Breast epithelium (tissue), 4 donors: ENCODE measurements at regions not wholly inside any gene's neighbourhood (a gene's known extent, or its start where the extent isn't known, plus 50 kb on each side); places are given as distances from the start of the nearest gene placed in this dataset.

Experiments used
- DNase-seq, 2 donors: peaks; one replicate each; pipeline ENCODE4 v3.0.0-alpha.2; 2019; ENCODE audit warnings: low spot score in 2 of 2
- H3K27ac ChIP-seq, 2 donors: fragments of 200-600 bp; sonication (generic) in 1 of 2; one replicate each; pipeline ENCODE4 v1.5.1; 2016 to 2019; ENCODE audit warnings: mild to moderate bottlenecking in 1 of 2
- H3K27me3 ChIP-seq, 2 donors: fragments of 200-600 bp; sonication (generic) in 1 of 2; one replicate each; pipeline versions ENCODE4 v1.5.1 to v1.6.0; 2017 to 2019; ENCODE audit warnings: control low read depth in 1 of 2, mild to moderate bottlenecking in 1 of 2
- H3K36me3 ChIP-seq: fragments of 200-600 bp; one replicate; pipeline ENCODE4 v1.5.1; 2019
- H3K4me1 ChIP-seq, 2 donors: fragments of 200-600 bp; sonication (generic); one replicate each; pipeline ENCODE4 v1.5.1; 2016 to 2019; ENCODE audit warnings: control low read depth in 1 of 2
- H3K4me3 ChIP-seq, 3 donors: fragments of 200-600 bp; sonication (generic); 1 replicate in 2 of 3; 2 replicates in 1 of 3; pipeline ENCODE4 v1.5.1; 2016 to 2019; ENCODE audit warnings: mild to moderate bottlenecking in 3 of 3, moderate library complexity in 2 of 3
- H3K9me3 ChIP-seq, 2 donors: fragments of 200-600 bp; sonication (generic) in 1 of 2; one replicate each; pipeline ENCODE4 v1.5.1; 2016 to 2019; ENCODE audit warnings: control low read depth in 1 of 2
- POLR2A ChIP-seq: fragments of 450-650 bp; IDR thresholded peaks from one replicate; pipeline ENCODE4 v1.6.1; 2016; ENCODE audit warnings: antibody characterized with exemption, mild to moderate bottlenecking, moderate library complexity
- POLR2AphosphoS5 ChIP-seq, 3 donors: sonication (generic); formaldehyde crosslinking; IDR thresholded peaks; one replicate each; pipeline ENCODE4 v1.6.1; 2017; ENCODE audit warnings: antibody characterized with exemption in 3 of 3
- intact Hi-C: fragments of 100-400 bp; cut with DNase I; formaldehyde crosslinking; loops from one replicate; pipeline ENCODE4 v1.15.1; 2023; ENCODE audit warnings: low total_unique reads
- TF ChIP-seq, protein P1 (sequence below), 3 donors: fragments of 450-650 bp; IDR thresholded peaks; one replicate each; pipeline ENCODE4 v1.5.1; 2016 to 2017; ENCODE audit warnings: antibody characterized with exemption in 3 of 3, mild to moderate bottlenecking in 3 of 3, moderate library complexity in 3 of 3

DNA sequence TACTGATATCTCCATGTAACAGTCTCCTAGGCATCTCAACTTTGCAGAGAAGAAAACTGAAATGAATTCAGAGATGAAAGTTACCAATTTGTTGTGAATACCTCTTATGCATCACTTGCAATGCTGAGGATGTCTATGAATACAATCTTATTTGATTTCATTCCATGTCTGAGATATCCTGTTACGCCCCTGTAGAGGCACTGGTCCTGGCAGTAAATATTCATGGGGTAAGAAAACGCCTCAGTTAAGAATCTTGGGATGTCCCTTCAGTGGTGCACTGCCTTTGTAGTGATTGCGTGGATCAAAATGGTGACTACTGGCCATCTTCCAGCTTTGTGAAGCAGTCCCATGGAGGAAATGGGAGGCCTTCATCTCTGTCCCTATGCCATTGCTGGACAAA, 229.1 kb upstream of the C9orf72 start:
- no peak overlapping the region for H3K4me3 ChIP-seq
- H3K4me1 ChIP-seq: no peaks in the 10 kb centered on the region
- no peaks in the 10 kb centered on the region for H3K27me3 ChIP-seq
- no peaks in the 10 kb centered on the region for H3K9me3 ChIP-seq
- no peak for DNase-seq
- H3K27ac ChIP-seq: no peak overlapping the region
- no peak for TF ChIP-seq POLR2AphosphoS5 (IDR thresholded peaks at IDR 0.05)
- TF ChIP-seq POLR2A: no peak
- TF ChIP-seq, protein P1, sequence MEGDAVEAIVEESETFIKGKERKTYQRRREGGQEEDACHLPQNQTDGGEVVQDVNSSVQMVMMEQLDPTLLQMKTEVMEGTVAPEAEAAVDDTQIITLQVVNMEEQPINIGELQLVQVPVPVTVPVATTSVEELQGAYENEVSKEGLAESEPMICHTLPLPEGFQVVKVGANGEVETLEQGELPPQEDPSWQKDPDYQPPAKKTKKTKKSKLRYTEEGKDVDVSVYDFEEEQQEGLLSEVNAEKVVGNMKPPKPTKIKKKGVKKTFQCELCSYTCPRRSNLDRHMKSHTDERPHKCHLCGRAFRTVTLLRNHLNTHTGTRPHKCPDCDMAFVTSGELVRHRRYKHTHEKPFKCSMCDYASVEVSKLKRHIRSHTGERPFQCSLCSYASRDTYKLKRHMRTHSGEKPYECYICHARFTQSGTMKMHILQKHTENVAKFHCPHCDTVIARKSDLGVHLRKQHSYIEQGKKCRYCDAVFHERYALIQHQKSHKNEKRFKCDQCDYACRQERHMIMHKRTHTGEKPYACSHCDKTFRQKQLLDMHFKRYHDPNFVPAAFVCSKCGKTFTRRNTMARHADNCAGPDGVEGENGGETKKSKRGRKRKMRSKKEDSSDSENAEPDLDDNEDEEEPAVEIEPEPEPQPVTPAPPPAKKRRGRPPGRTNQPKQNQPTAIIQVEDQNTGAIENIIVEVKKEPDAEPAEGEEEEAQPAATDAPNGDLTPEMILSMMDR (IDR thresholded peaks at IDR 0.05): no peak
- H3K36me3 ChIP-seq: no peaks in the 10 kb centered on the region
- intact Hi-C loops: no loop called here

DNA sequence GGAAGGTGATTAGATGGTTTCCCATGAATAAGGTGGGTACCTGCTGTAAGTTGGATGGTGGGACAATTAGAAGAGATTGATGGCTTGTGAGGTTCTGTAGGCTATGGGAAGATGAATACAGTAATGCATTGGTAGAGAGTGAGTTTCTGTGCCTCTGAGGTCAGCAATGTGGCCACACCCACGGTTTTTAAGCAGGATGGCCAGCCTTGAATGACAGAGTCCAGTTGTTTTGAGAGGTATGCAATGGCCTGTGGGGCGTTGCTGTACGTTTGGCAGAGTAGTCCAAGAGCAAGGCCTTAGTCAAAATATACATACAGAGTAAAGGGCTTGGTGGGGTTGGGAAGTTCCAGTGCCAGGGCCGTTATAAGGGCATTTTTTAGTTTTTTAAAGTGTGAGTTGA, 235.6 kb upstream of the C9orf72 start:
- no peaks in the 10 kb centered on the region for H3K27me3 ChIP-seq
- TF ChIP-seq, protein P1 (IDR thresholded peaks at IDR 0.05): no peak
- TF ChIP-seq POLR2A (no peak), POLR2AphosphoS5 (IDR thresholded peaks at IDR 0.05) (no peak)
- intact Hi-C loops: no loop called here

DNA sequence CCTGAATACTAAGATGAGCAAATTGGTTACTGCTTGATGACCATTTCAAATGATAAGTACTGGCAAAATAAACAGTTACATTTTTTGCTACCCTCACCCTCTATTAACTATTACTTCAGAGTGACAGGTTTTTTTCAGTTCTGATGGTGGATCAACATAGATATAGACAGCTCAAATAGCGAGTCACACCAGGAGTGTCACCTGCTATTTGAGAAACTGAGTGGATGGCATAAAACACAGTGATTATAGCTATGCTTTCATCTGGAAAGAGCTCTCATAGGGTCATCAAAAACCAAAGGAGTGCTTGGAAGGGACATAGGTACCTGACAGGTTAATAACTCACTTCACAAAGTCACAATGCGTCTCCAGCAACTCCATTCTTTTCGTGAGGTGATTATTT, 244.5 kb upstream of the C9orf72 start:
- no peak overlapping the region for H3K27ac ChIP-seq
- TF ChIP-seq POLR2AphosphoS5 (IDR thresholded peaks at IDR 0.05): no peak
- no peak for TF ChIP-seq POLR2A
- TF ChIP-seq, protein P1 (IDR thresholded peaks at IDR 0.05): no peak
- no peaks in the 10 kb centered on the region for H3K27me3 ChIP-seq
- H3K36me3 ChIP-seq: no peaks in the 10 kb centered on the region
- no peaks in the 10 kb centered on the region for H3K4me1 ChIP-seq
- H3K4me3 ChIP-seq: no peak overlapping the region
- no peaks in the 10 kb centered on the region for H3K9me3 ChIP-seq
- DNase-seq: no peak
- intact Hi-C loops: no loop called here

More for the DNA sequence above, 235.6 kb upstream of the C9orf72 start:
- no peak overlapping the region for H3K4me3 ChIP-seq
- H3K9me3 ChIP-seq: no peaks in the 10 kb centered on the region
- no peaks in the 10 kb centered on the region for H3K4me1 ChIP-seq
- DNase-seq: no peak
- no peaks in the 10 kb centered on the region for H3K36me3 ChIP-seq
- no peak overlapping the region for H3K27ac ChIP-seq

DNA sequence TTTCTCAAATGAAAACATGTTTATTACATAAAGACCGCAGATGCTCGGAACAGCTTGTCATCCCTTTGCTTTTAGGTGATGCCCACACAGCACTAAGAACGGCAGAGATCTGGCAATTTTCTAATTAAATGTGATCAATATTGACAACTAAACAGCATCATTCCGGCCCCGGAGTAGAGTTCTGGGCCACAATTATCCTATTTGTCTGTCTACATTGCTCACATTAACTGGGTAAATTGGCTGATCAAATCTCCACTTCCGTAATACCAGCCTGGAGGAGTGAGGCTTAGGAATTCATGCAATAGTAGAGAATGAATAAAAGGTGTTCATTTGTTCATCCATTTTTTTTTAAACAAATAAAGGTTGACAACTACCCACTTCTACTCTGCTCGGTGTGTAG, 245.1 kb upstream of the C9orf72 start:
- H3K27ac ChIP-seq: no peak overlapping the region
- no peaks in the 10 kb centered on the region for H3K9me3 ChIP-seq
- H3K4me1 ChIP-seq: no peaks in the 10 kb centered on the region
- DNase-seq: no peak
- H3K27me3 ChIP-seq: no peaks in the 10 kb centered on the region
- H3K36me3 ChIP-seq: no peaks in the 10 kb centered on the region
- TF ChIP-seq POLR2A (no peak), POLR2AphosphoS5 (IDR thresholded peaks at IDR 0.05) (no peak)
- TF ChIP-seq, protein P1 (IDR thresholded peaks at IDR 0.05): no peak
- H3K4me3 ChIP-seq: no peak overlapping the region
- intact Hi-C loops: no loop called here

DNA sequence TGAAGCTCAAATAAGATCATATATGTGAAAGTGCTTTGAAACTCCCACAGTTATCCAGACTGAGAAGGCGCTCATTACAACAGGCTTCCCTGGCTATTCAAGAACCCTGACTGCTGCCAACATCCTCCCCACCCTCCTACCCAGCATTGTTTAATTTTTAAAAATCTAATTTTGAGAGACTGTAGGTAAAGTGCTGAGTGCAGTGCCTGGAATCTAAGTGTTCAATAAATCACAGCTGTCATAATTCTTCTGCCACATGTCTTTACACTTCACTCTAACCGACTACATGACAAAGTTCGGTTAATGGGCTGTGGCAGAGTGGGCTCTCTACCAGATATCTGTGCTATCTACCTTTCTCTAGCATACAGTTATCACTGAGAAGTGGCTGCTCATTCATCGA, 255.6 kb upstream of the C9orf72 start:
- TF ChIP-seq POLR2AphosphoS5 (IDR thresholded peaks at IDR 0.05) (no peak), POLR2A (no peak)
- TF ChIP-seq, protein P1 (IDR thresholded peaks at IDR 0.05): no peak
- H3K4me3 ChIP-seq: no peak overlapping the region
- intact Hi-C loops: no loop called here
- no peaks in the 10 kb centered on the region for H3K27me3 ChIP-seq
- no peak for DNase-seq
- no peaks in the 10 kb centered on the region for H3K9me3 ChIP-seq
- no peaks in the 10 kb centered on the region for H3K36me3 ChIP-seq
- H3K4me1 ChIP-seq: no peaks in the 10 kb centered on the region
- H3K27ac ChIP-seq: no peak overlapping the region
